ENCODE measurements at regions not wholly inside any gene's neighbourhood (a gene's known extent, or its start where the extent isn't known, plus 50 kb on each side); places are given as distances from the start of the nearest gene placed in this dataset.
A peak's percentile ranks its signal among the peaks of the same experiment; 100 is the strongest.
"Not testable (repeated sequence)": the region's sequence is repeated elsewhere in the genome, so short reads cannot be mapped to it uniquely, and the experiment has no call there.

GRCh38 chr18:70848329-70848728, 559.5 kb downstream of the SOCS6 start:
- DNase-seq (ENCODE audit: low read depth), result no peak

GRCh38 chr18:70840649-70841048, 551.8 kb downstream of the SOCS6 start:
- no peak for DNase-seq (ENCODE audit: low read depth)

GRCh38 chr18:70827632-70828031, 538.8 kb downstream of the SOCS6 start:
- DNase-seq (ENCODE audit: low read depth), result no peak

- DNase-seq (ENCODE audit: low read depth), result no peak
Observed at GRCh38 chr18:70826571-70826970, 537.7 kb downstream of the SOCS6 start.

- DNase-seq (ENCODE audit: low read depth), result no peak
Observed at GRCh38 chr18:70822691-70823090, 533.8 kb downstream of the SOCS6 start.

GRCh38 chr18:70822117-70822516, 533.3 kb downstream of the SOCS6 start:
- no peak for DNase-seq (ENCODE audit: low read depth)

- DNase-seq (ENCODE audit: low read depth), result no peak
Observed at GRCh38 chr18:70808481-70809056, 519.7 kb downstream of the SOCS6 start.

- peak; percentile 50 for DNase-seq (ENCODE audit: low read depth)
Observed at GRCh38 chr18:70781860-70782453, 493.1 kb downstream of the SOCS6 start.

GRCh38 chr18:70766254-70766653, 477.4 kb downstream of the SOCS6 start:
- DNase-seq (ENCODE audit: low read depth), result not testable (repeated sequence)

- DNase-seq (ENCODE audit: low read depth), result no peak
Observed at GRCh38 chr18:70762812-70763211, 474.0 kb downstream of the SOCS6 start.

- DNase-seq (ENCODE audit: low read depth), result no peak
Observed at GRCh38 chr18:70758780-70759179, 469.9 kb downstream of the SOCS6 start.

- DNase-seq (ENCODE audit: low read depth), result no peak
Observed at GRCh38 chr18:70754486-70754885, 465.6 kb downstream of the SOCS6 start.

- DNase-seq (ENCODE audit: low read depth), result no peak
Observed at GRCh38 chr18:70732916-70733315, 444.1 kb downstream of the SOCS6 start.

- DNase-seq (ENCODE audit: low read depth), result no peak
Observed at GRCh38 chr18:70732188-70732587, 443.3 kb downstream of the SOCS6 start.

- peak; percentile 2 for DNase-seq (ENCODE audit: low read depth)
Observed at GRCh38 chr18:70720607-70721006, 431.8 kb downstream of the SOCS6 start.

GRCh38 chr18:70709720-70710119, 420.9 kb downstream of the SOCS6 start:
- no peak for DNase-seq (ENCODE audit: low read depth)

GRCh38 chr18:70709144-70709543, 420.3 kb downstream of the SOCS6 start:
- no peak for DNase-seq (ENCODE audit: low read depth)

GRCh38 chr18:70705831-70706416, 417.1 kb downstream of the SOCS6 start:
- DNase-seq (ENCODE audit: low read depth), result no peak

- no peak for DNase-seq (ENCODE audit: low read depth)
Observed at GRCh38 chr18:70700496-70700895, 411.7 kb downstream of the SOCS6 start.

GRCh38 chr18:70698574-70698973, 409.7 kb downstream of the SOCS6 start:
- DNase-seq (ENCODE audit: low read depth), result no peak

- DNase-seq (ENCODE audit: low read depth), result peak; percentile 43
Observed at GRCh38 chr18:70693246-70693645, 404.4 kb downstream of the SOCS6 start.

GRCh38 chr18:70689765-70690164, 400.9 kb downstream of the SOCS6 start:
- DNase-seq (ENCODE audit: low read depth), result not testable (repeated sequence)

GRCh38 chr18:70688286-70688685, 399.4 kb downstream of the SOCS6 start:
- DNase-seq (ENCODE audit: low read depth), result no peak
